ENCODE measurements at regions not wholly inside any gene's neighbourhood (a gene's known extent, or its start where the extent isn't known, plus 50 kb on each side); places are given as distances from the start of the nearest gene placed in this dataset.

- no peaks in the 10 kb centered on the region for H3K36me3 ChIP-seq
- no peak overlapping the region for H3K4me3 ChIP-seq
- 28% methylated on average over 4 of the region's 4 CpGs for WGBS, 2 donors (ENCODE audit: low coverage in 1 of 2)
- in situ Hi-C loops (cut with MboI; ENCODE audit: low pct_ligation_motif_present in 1 of 4, low pct_unique_long_range_greater_than_20kb in 1 of 4, low sequenced_read_pairs in 3 of 4), result no loop called here
- no peaks in the 10 kb centered on the region for H3K27me3 ChIP-seq
- TF ChIP-seq EP300 (IDR thresholded peaks at IDR 0.05; ENCODE audit: low read depth), result no peak
- no peak for TF ChIP-seq POLR2AphosphoS5 (IDR thresholded peaks at IDR 0.05)
- peak; percentile 62 to 69 (median 65) for TF ChIP-seq CTCF (IDR thresholded peaks at IDR 0.05)
- no peak for TF ChIP-seq POLR2A (IDR thresholded peaks at IDR 0.05)
- no peaks in the 10 kb centered on the region for H3K9me3 ChIP-seq
- intact Hi-C loops (cut with DNase I; ENCODE audit: low total_unique reads), result no loop called here
- no peaks in the 10 kb centered on the region for H3K4me1 ChIP-seq
- H3K27ac ChIP-seq, result no peak overlapping the region
- peak; percentile 41 for DNase-seq
These were observed 332.7 kb upstream of the IGFBP7 start for GRCh38 chr4:57442831-57443291.

GRCh38 chr4:57442241-57442640 is 332.1 kb upstream of the IGFBP7 start:
- H3K9me3 ChIP-seq, result no peaks in the 10 kb centered on the region
- no peak overlapping the region for H3K27ac ChIP-seq
- H3K4me1 ChIP-seq, result no peaks in the 10 kb centered on the region
- intact Hi-C loops (cut with DNase I; ENCODE audit: low total_unique reads) (no loop called here), in situ Hi-C loops (cut with MboI; ENCODE audit: low pct_ligation_motif_present in 1 of 4, low pct_unique_long_range_greater_than_20kb in 1 of 4, low sequenced_read_pairs in 3 of 4) (no loop called here)
- no peaks in the 10 kb centered on the region for H3K27me3 ChIP-seq
- WGBS, 2 donors (ENCODE audit: low coverage in 1 of 2), result 40 to 47% methylated on average over 7 of the region's 7 CpGs
- no peak overlapping the region for H3K4me3 ChIP-seq
- no peak for DNase-seq
- TF ChIP-seq POLR2A (IDR thresholded peaks at IDR 0.05), result no peak
- TF ChIP-seq EP300 (IDR thresholded peaks at IDR 0.05; ENCODE audit: low read depth), result no peak
- TF ChIP-seq POLR2AphosphoS5 (IDR thresholded peaks at IDR 0.05), result no peak
- TF ChIP-seq CTCF (IDR thresholded peaks at IDR 0.05), result no peak
- no peaks in the 10 kb centered on the region for H3K36me3 ChIP-seq

DNA sequence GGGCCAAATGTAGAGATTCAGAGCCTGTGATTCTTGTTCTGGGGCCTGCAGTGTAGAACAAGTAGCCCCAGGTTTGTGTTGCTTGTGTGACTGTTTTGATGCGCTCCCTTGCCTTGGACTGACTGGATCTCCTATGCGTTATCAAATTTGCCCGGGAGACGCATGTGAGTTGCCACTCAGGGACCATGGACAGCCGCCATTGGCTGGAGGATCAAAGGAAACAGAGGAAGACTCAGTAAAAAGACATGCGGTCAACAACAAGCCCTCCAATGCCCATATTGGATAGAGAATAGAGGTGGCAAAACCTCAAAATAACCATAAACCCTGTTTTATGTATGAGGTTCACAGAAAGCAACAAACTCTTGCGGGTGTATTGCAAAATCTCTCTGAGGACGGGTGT is 327.5 kb upstream of the IGFBP7 start:
- intact Hi-C loops (cut with DNase I; ENCODE audit: low total_unique reads) (no loop called here), in situ Hi-C loops (cut with MboI; ENCODE audit: low pct_ligation_motif_present in 1 of 4, low pct_unique_long_range_greater_than_20kb in 1 of 4, low sequenced_read_pairs in 3 of 4) (no loop called here)
- Histone ChIP-seq H3K4me3 (no peak overlapping the region), H3K27ac (no peak overlapping the region), H3K4me1 (no peaks in the 10 kb centered on the region), H3K36me3 (no peaks in the 10 kb centered on the region), H3K27me3 (no peaks in the 10 kb centered on the region), H3K9me3 (no peaks in the 10 kb centered on the region)
- 63 to 67% methylated on average over 3 to 8 of the region's 8 CpGs for WGBS, 2 donors (ENCODE audit: low coverage in 1 of 2)
- no peak for TF ChIP-seq EP300 (IDR thresholded peaks at IDR 0.05; ENCODE audit: low read depth)
- no peak for TF ChIP-seq POLR2A (IDR thresholded peaks at IDR 0.05)
- TF ChIP-seq POLR2AphosphoS5 (IDR thresholded peaks at IDR 0.05), result no peak
- TF ChIP-seq CTCF (IDR thresholded peaks at IDR 0.05), result no peak
- DNase-seq, result no peak

- Histone ChIP-seq H3K9me3 (no peaks in the 10 kb centered on the region), H3K36me3 (no peaks in the 10 kb centered on the region), H3K4me3 (no peak overlapping the region), H3K27me3 (no peaks in the 10 kb centered on the region), H3K4me1 (no peaks in the 10 kb centered on the region), H3K27ac (no peak overlapping the region)
- 68% methylated on average over 3 of the region's 3 CpGs for WGBS, 2 donors (ENCODE audit: low coverage in 1 of 2)
- in situ Hi-C loops (cut with MboI; ENCODE audit: low pct_ligation_motif_present in 1 of 4, low pct_unique_long_range_greater_than_20kb in 1 of 4, low sequenced_read_pairs in 3 of 4) (no loop called here), intact Hi-C loops (cut with DNase I; ENCODE audit: low total_unique reads) (no loop called here)
- TF ChIP-seq POLR2A (IDR thresholded peaks at IDR 0.05) (no peak), EP300 (IDR thresholded peaks at IDR 0.05; ENCODE audit: low read depth) (no peak), POLR2AphosphoS5 (IDR thresholded peaks at IDR 0.05) (no peak), CTCF (IDR thresholded peaks at IDR 0.05) (no peak)
- DNase-seq, result no peak
These were observed 325.1 kb upstream of the IGFBP7 start for GRCh38 chr4:57435300-57435699.

All from transverse colon (tissue), 4 donors.